Activated T-helper 9 cell treated with anti-CD3 and anti-CD28 coated beads, Interleukin-2, amount 50 U/mL, for 16 hours (primary cell): ENCODE measurements at regions not wholly inside any gene's neighbourhood (a gene's known extent, or its start where the extent isn't known, plus 50 kb on each side); places are given as distances from the start of the nearest gene placed in this dataset.

ENCODE experiments used
- DNase-seq: peaks from one replicate; pipeline ENCODE4 v3.0.0-alpha.2; 2020; ENCODE audit warnings: low read depth

GRCh38 chr1:184919892-184920291, 54.4 kb downstream of the NIBAN1 start:
- DNase-seq: no peak

GRCh38 chr1:184915463-184916090, 58.7 kb downstream of the NIBAN1 start:
- no peak for DNase-seq

- DNase-seq: no peak
These were observed 60.2 kb downstream of the NIBAN1 start for GRCh38 chr1:184914149-184914548.

GRCh38 chr1:184912392-184912791, 61.9 kb downstream of the NIBAN1 start:
- DNase-seq: no peak

GRCh38 chr1:184911830-184912229, 62.5 kb downstream of the NIBAN1 start:
- no peak for DNase-seq

GRCh38 chr1:184911103-184911745, 63.1 kb downstream of the NIBAN1 start:
- DNase-seq: no peak

DNA sequence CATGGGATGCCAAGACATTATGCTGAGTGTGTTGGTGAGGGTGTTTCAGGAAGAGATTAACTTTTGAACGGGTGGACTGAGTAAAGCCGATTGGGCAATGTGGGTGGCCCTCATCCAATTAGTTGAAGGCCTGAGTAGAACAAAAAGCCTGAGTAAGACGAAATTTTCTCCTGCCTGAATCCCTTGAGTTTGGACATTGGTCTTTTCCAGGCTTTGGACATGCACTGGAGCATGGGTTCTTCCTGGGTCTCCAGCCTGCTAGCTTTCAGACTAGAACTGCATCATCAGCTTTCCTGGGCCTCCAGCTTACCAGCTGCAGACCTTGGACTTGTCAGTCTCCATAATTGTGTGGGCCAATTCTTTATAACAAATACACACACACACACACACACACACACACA, 63.6 kb downstream of the NIBAN1 start:
- DNase-seq: no peak

DNA sequence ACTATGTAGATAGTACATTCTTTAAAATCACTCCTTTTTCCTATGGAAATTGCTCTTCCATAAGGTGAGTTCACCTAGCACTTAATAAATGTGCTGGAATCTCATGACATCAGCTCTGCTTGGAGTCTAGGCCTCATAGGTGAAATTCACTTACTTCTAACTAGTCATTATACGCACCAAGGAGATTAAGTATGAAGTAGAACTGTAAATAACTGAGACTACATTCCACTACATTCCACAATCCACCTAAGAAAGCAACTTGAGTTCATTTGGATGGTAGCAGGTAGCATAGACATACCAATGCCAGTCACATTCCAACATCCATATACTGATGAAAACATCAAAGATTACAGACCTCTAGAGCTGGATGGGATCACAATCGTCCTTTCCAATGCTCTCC, 64.3 kb downstream of the NIBAN1 start:
- DNase-seq: no peak

- no peak for DNase-seq
These were observed 65.3 kb downstream of the NIBAN1 start for GRCh38 chr1:184909019-184909418.

GRCh38 chr1:184908506-184908905, 65.8 kb downstream of the NIBAN1 start:
- no peak for DNase-seq

DNA sequence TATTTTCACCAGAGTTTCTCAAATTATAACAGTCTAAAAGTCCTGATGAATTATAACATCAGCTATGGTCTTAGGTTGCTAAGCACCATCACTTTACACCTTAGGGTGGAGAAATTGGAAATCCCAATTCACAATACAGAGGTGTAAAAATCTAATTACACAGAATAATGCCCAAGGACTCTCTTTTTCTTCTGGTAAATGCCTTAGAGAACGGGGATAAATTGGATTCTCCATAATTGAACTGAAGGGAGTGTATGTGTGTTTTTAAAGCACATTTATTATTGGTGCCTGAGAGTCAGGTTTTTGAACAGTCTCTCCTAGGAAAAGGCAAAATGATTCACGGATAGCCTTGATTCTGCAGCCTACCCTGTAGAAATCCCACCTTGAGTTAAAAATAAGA, 66.8 kb downstream of the NIBAN1 start:
- no peak for DNase-seq

GRCh38 chr1:184906761-184907160, 67.5 kb downstream of the NIBAN1 start:
- no peak for DNase-seq

- DNase-seq: no peak
These were observed 68.5 kb downstream of the NIBAN1 start for GRCh38 chr1:184905601-184906322.

- DNase-seq: no peak
These were observed 71.1 kb downstream of the NIBAN1 start for GRCh38 chr1:184903111-184903692.

DNA sequence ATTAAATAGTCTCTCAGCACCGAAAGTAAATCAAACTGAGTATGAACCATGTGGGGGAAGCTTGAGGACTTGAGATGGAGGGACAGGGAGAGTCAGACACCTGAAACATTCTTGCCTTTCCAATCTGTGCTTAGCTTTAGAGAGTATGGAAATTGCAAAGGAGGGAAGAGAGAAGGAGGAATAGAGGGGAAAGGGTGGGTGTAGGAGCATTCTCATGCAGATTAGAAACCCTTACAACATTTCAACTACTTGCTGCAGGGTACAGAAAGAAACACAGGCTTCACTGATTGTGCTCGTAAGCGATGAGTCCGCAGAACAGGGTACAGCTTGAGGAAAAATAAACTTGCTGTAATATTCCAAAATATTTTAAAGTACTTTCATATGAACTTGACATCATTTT, 73.8 kb downstream of the NIBAN1 start:
- no peak for DNase-seq

DNA sequence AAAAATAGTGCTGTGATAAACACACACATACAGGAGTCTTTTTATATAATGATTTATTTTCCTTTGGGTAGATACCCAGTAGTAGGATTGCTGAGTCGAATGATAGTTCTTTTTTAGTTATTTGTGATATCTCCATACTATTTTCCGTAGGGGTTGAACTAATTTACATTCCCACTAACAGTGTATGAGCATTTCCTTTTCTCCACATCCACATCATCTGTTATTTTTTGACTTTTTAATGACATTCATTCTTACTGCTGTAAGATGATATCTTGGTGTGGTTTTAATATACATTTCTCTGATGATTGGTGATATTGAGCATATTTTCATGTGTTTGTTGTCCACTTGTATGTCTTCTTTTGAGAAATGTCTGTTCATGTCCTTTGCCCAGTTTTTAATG, 78.3 kb downstream of the NIBAN1 start:
- no peak for DNase-seq

DNA sequence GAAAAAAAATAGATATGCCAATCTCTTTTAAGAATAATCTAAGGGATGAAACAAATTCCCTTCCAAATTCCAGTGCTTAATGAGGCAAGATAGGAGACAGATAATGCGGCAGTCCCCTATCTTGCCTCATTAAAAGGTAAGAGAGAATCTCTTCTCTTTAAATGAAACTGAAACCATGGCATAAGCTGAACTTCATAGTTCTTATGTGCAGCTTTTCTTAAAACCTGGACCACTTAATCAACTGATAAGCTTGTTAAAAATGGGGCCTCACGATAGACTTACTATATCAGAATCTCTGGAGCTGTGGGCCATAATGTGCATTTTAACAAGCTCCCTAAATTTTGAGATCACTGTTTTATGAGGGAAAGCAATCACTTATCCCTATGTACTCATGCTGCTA, 79.2 kb downstream of the NIBAN1 start:
- no peak for DNase-seq

DNA sequence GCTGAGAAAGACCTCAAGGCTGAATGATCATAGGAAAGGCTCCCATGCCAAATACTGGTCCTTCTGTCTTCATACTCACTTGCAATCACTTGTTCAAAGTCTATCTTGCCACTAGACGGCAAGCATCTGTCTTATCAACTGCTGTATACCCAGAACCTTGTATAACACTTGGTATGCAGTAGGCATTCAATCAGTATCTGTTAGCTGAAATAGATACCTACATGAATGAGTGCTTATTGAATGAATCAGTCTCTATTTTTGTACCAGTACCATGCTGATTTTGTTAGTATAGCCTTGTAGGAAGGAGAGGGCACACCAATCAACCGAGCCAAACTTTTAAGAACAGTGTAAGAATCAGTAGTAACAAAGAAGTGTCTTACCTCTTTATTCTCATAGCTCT, 80.6 kb downstream of the NIBAN1 start:
- no peak for DNase-seq

DNA sequence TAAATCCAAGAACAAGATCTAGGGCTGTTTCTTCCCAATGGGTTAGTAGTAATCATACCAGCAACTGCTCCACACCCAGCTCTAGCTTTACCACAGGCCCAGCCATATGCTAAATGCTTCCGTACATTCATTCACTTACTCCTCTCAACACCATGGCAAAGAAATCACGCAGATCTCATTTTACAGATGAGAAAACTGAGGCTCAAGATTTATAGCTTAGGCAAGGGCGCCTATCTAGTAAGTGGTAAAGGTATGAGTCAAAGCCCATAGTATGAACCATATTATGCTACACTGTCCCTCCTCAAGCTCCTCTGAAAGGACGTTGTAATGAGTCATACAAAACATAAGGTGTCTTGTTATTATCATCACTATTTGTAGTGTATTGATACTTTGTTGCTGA, 82.2 kb downstream of the NIBAN1 start:
- no peak for DNase-seq

DNA sequence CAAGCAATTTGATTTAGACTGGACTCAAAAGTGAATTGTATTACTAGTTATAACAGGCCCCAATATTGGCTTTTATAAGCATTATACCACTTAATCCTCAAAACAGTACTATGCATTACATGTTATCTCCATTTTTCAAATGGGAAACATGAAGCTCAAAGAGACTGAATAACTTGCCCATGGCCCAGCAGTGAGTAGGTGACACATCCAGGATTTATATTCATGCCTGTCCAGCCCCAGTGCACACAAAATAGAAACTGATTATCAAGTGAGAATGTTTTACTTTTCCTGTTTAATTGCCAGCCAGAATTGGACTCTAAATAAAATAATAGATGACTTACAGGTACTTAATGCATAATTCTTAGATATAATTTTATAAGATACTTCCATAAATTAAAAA, 82.9 kb downstream of the NIBAN1 start:
- no peak for DNase-seq

DNA sequence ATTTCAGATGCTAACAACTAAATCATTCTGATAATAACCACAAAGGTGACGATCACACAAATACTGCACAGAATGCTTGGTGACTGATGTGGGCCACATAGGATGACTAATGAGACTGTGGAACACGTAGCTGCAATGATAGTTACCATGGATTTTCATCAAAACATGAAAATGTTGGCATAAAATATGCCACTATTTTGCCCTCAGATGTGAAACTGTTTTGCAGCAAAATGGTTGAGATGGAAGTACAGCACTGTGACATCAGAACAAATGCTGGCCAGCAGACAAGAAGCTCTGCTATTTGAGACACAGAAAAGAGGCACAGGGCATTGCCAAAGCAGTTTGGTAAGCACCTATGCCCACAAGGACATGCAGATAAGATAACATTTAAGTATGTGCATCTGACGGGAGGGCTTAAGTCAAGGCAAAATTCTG, 83.8 kb downstream of the NIBAN1 start:
- no peak for DNase-seq

DNA sequence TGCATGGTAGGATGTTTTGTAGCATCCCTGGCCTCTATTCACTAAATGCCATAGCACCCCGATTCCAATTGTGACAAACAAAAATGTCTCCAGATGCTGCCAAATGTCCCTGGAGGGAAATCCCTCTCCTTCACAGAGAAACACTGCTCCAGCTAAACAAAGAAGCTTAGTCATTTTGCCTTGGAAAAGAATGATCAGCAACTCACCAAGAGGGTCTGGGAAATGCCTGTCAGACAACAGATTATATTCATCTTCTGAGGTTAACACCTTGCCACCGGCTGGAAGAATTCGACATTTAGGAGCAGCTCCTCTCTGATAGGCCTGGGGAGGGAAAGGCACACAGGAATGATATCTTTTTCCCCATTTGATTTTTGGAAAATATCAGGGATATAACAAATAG, 84.4 kb downstream of the NIBAN1 start:
- no peak for DNase-seq

- no peak for DNase-seq
These were observed 85.1 kb downstream of the NIBAN1 start for GRCh38 chr1:184889166-184889565.
